Chondrocyte (in vitro differentiated cells): ENCODE measurements at regions not wholly inside any gene's neighbourhood (a gene's known extent, or its start where the extent isn't known, plus 50 kb on each side); places are given as distances from the start of the nearest gene placed in this dataset.

Experiments used
- DNase-seq: peaks from one replicate; pipeline ENCODE4 v3.0.0; 2021; ENCODE audit warnings: mixed read lengths, low spot score
- H3K27ac Mint-ChIP-seq: one replicate; pipeline ENCODE4 v1.8.0; 2021; ENCODE audit warnings: mild to moderate bottlenecking, moderate library complexity, mixed read lengths; ENCODE audit not compliant: unreplicated experiment
- H3K27me3 Mint-ChIP-seq: 2 replicates; pipeline ENCODE4 v1.8.0; 2021; ENCODE audit warnings: low read depth, mixed read lengths
- H3K36me3 Mint-ChIP-seq: 2 replicates; pipeline ENCODE4 v1.8.0; 2021; ENCODE audit warnings: low read depth, mixed read lengths
- H3K4me1 Mint-ChIP-seq: 2 replicates; pipeline ENCODE4 v1.8.0; 2021; ENCODE audit warnings: low read depth, mild to moderate bottlenecking, mixed read lengths
- H3K4me3 Mint-ChIP-seq: one replicate; pipeline ENCODE4 v1.8.0; 2021; ENCODE audit warnings: mild to moderate bottlenecking, moderate library complexity, mixed read lengths; ENCODE audit not compliant: unreplicated experiment
- H3K9me3 Mint-ChIP-seq: 2 replicates; pipeline ENCODE4 v1.8.0; 2021; ENCODE audit warnings: low read depth, mixed read lengths
- CTCF ChIP-seq: fragments of 200-600 bp; sonication (generic); IDR thresholded peaks from 2 replicates; pipeline ENCODE4 v1.5.0; 2021; ENCODE audit warnings: antibody characterized with exemption, mild to moderate bottlenecking, moderate library complexity

GRCh38 chr1:239778208-239778813, 313.4 kb upstream of the FMN2 start:
- H3K4me3 Mint-ChIP-seq: no peak overlapping the region
- H3K36me3 Mint-ChIP-seq: no peaks in the 10 kb centered on the region
- TF ChIP-seq CTCF: no peak
- H3K9me3 Mint-ChIP-seq: peaks cover 4% of the 10 kb centered on the region
- no peak for DNase-seq
- H3K27ac Mint-ChIP-seq: no peak overlapping the region
- peaks cover 4% of the 10 kb centered on the region for H3K27me3 Mint-ChIP-seq
- no peaks in the 10 kb centered on the region for H3K4me1 Mint-ChIP-seq

- H3K4me1 Mint-ChIP-seq: no peaks in the 10 kb centered on the region
- H3K9me3 Mint-ChIP-seq: peaks cover 4% of the 10 kb centered on the region
- no peak overlapping the region for H3K27ac Mint-ChIP-seq
- H3K4me3 Mint-ChIP-seq: no peak overlapping the region
- H3K27me3 Mint-ChIP-seq: peaks cover 13% of the 10 kb centered on the region
- H3K36me3 Mint-ChIP-seq: no peaks in the 10 kb centered on the region
- no peak for TF ChIP-seq CTCF
- DNase-seq: no peak
These were observed 311.7 kb upstream of the FMN2 start for GRCh38 chr1:239779962-239780361.

GRCh38 chr1:239784896-239785295, 306.8 kb upstream of the FMN2 start:
- Mint-ChIP-seq H3K27me3 (peaks cover 16% of the 10 kb centered on the region), H3K27ac (no peak overlapping the region)

GRCh38 chr1:239785576-239785975, 306.1 kb upstream of the FMN2 start:
- no peak for DNase-seq
- H3K27ac Mint-ChIP-seq: no peak overlapping the region
- H3K4me1 Mint-ChIP-seq: no peaks in the 10 kb centered on the region
- H3K9me3 Mint-ChIP-seq: peaks cover 4% of the 10 kb centered on the region
- H3K36me3 Mint-ChIP-seq: no peaks in the 10 kb centered on the region
- no peak overlapping the region for H3K4me3 Mint-ChIP-seq
- peaks cover 19% of the 10 kb centered on the region for H3K27me3 Mint-ChIP-seq
- TF ChIP-seq CTCF: no peak

More at GRCh38 chr1:239784896-239785295, 306.8 kb upstream of the FMN2 start:
- no peak for TF ChIP-seq CTCF
- Mint-ChIP-seq H3K4me3 (no peak overlapping the region), H3K36me3 (no peaks in the 10 kb centered on the region), H3K4me1 (no peaks in the 10 kb centered on the region), H3K9me3 (peaks cover 4% of the 10 kb centered on the region)
- no peak for DNase-seq

GRCh38 chr1:239786464-239786863, 305.2 kb upstream of the FMN2 start:
- Mint-ChIP-seq H3K4me1 (no peaks in the 10 kb centered on the region), H3K4me3 (no peak overlapping the region), H3K27me3 (peaks cover 19% of the 10 kb centered on the region), H3K27ac (no peak overlapping the region), H3K36me3 (no peaks in the 10 kb centered on the region), H3K9me3 (peaks cover under 1% of the 10 kb centered on the region)
- TF ChIP-seq CTCF: no peak
- no peak for DNase-seq
